Gastroesophageal sphincter (tissue), 3 donors: ENCODE measurements at regions not wholly inside any gene's neighbourhood (a gene's known extent, or its start where the extent isn't known, plus 50 kb on each side); places are given as distances from the start of the nearest gene placed in this dataset.

Experiments used
- EP300 ChIP-seq: sonication (generic); formaldehyde crosslinking; IDR thresholded peaks from one replicate; pipeline ENCODE4 v1.6.1; 2017; ENCODE audit warnings: antibody characterized with exemption, mild to moderate bottlenecking
- POLR2A ChIP-seq, 2 donors: fragments of 450-650 bp; IDR thresholded peaks; one replicate each; pipeline ENCODE4 v1.6.1; 2017; ENCODE audit warnings: antibody characterized with exemption in 2 of 2, mild to moderate bottlenecking in 2 of 2, moderate library complexity in 1 of 2
- POLR2AphosphoS5 ChIP-seq: sonication (generic); formaldehyde crosslinking; IDR thresholded peaks from one replicate; pipeline ENCODE4 v1.6.1; 2017; ENCODE audit warnings: antibody characterized with exemption
- TF ChIP-seq, protein P1 (sequence below), 4 experiments: fragments of 200-600 bp in 2 of 4; fragments of 450-650 bp in 2 of 4; sonication (generic) in 1 of 4; IDR thresholded peaks; one replicate each; pipeline ENCODE4 v1.5.1; 2017 to 2019; ENCODE audit warnings: antibody characterized with exemption in 4 of 4, mild to moderate bottlenecking in 2 of 4, moderate library complexity in 2 of 4

DNA sequence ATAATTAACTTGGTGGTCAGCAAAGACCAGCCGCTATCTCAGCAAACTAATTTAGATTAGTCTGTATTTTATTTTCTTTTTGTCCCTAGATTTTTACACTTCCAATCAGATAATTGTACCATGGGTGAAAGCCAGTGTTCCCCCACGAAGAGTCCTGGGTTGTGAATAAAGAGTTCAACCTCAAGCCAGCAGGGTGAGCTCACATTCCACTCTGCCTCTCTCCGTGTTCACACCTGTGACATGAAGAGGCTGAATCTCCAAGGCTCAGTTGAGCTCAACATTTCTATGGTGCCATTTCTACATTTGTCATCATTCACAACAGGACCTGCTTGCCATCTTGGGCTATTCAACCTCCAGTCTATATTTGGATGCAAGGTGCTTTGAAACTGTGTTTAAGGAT lies 771.5 kb downstream of the GALR1 start:
- TF ChIP-seq POLR2AphosphoS5: no peak
- TF ChIP-seq, protein P1, sequence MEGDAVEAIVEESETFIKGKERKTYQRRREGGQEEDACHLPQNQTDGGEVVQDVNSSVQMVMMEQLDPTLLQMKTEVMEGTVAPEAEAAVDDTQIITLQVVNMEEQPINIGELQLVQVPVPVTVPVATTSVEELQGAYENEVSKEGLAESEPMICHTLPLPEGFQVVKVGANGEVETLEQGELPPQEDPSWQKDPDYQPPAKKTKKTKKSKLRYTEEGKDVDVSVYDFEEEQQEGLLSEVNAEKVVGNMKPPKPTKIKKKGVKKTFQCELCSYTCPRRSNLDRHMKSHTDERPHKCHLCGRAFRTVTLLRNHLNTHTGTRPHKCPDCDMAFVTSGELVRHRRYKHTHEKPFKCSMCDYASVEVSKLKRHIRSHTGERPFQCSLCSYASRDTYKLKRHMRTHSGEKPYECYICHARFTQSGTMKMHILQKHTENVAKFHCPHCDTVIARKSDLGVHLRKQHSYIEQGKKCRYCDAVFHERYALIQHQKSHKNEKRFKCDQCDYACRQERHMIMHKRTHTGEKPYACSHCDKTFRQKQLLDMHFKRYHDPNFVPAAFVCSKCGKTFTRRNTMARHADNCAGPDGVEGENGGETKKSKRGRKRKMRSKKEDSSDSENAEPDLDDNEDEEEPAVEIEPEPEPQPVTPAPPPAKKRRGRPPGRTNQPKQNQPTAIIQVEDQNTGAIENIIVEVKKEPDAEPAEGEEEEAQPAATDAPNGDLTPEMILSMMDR (IDR thresholded peaks at IDR 0.05): no peak
- no peak for TF ChIP-seq EP300
- TF ChIP-seq POLR2A (IDR thresholded peaks at IDR 0.05): no peak
